Spleen (tissue), 7 donors: ENCODE measurements at regions not wholly inside any gene's neighbourhood (a gene's known extent, or its start where the extent isn't known, plus 50 kb on each side); places are given as distances from the start of the nearest gene placed in this dataset.

Source experiments
- CTCF ChIP-seq, 11 experiments: fragments of 200-600 bp in 7 of 11; fragments of 450-650 bp in 4 of 11; sonication (generic) in 4 of 11; IDR thresholded peaks in 8 of 11; conservative IDR thresholded peaks in 3 of 11; 1 replicate in 7 of 11; 2 replicates in 4 of 11; pipeline versions ENCODE4 v1.4.0 to v1.8.0; 2016 to 2021; ENCODE audit warnings: antibody characterized with exemption in 11 of 11, inconsistent platforms in 4 of 11, mild to moderate bottlenecking in 1 of 11
- POLR2A ChIP-seq, 3 donors: fragments of 450-650 bp; IDR thresholded peaks; one replicate each; pipeline ENCODE4 v1.5.1; 2017; ENCODE audit warnings: antibody characterized with exemption in 3 of 3, mild to moderate bottlenecking in 1 of 3
- donor health status: DM: no; HTN: no; CAD: no; lungs with moderate emphysema.
- donor health status: DM: no; HTN: no; CAD: no.
- donor health status: DM: no; HTN: no; CAD: no.

DNA sequence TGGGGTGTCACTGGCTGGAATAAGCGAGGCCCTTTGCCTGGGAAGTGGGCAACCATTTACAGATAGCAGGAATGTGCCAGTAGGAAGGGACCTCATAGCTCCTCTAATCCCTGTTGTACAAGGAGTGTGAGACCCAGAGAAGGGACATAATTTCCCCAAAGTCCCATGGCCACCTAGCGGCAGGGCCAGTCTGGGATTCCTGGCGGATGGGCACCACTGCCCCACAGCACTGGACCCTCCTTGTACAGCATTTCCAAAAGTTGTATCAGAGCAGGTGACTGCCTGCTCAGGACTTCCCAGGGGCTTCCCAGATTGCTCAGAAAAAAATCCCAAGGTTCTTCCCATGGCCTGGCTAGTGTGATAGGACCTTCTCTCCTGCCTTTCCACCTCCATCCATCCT lies 185.8 kb downstream of the GLI2 start:
- TF ChIP-seq CTCF (IDR thresholded peaks at IDR 0.05 in 8 of 11, conservative IDR thresholded peaks at IDR 0.05 in 3 of 11), result no peak
- no peak for TF ChIP-seq POLR2A (IDR thresholded peaks at IDR 0.05)
